ENCODE measurements at regions not wholly inside any gene's neighbourhood (a gene's known extent, or its start where the extent isn't known, plus 50 kb on each side); places are given as distances from the start of the nearest gene placed in this dataset.

GRCh38 chr7:41826641-41827040, 123.8 kb upstream of the INHBA start:
- DNase-seq: no peak

- DNase-seq: no peak
These were observed 123.1 kb upstream of the INHBA start for GRCh38 chr7:41825927-41826480.

- DNase-seq: no peak
These were observed 121.4 kb upstream of the INHBA start for GRCh38 chr7:41824284-41824683.

- no peak for DNase-seq
These were observed 119.4 kb upstream of the INHBA start for GRCh38 chr7:41822259-41822817.

- no peak for DNase-seq
These were observed 118.8 kb upstream of the INHBA start for GRCh38 chr7:41821521-41822213.

- no peak for DNase-seq
These were observed 117.3 kb upstream of the INHBA start for GRCh38 chr7:41820111-41820671.

- DNase-seq: no peak
These were observed 116.8 kb upstream of the INHBA start for GRCh38 chr7:41819645-41820044.

- DNase-seq: no peak
These were observed 116.0 kb upstream of the INHBA start for GRCh38 chr7:41818765-41819398.

- no peak for DNase-seq
These were observed 114.5 kb upstream of the INHBA start for GRCh38 chr7:41817386-41817785.

- DNase-seq: no peak
These were observed 113.2 kb upstream of the INHBA start for GRCh38 chr7:41816111-41816510.

- DNase-seq: no peak
These were observed 112.0 kb upstream of the INHBA start for GRCh38 chr7:41814888-41815287.

- DNase-seq: no peak
These were observed 110.4 kb upstream of the INHBA start for GRCh38 chr7:41813286-41813685.

GRCh38 chr7:41811941-41812340, 109.1 kb upstream of the INHBA start:
- DNase-seq: no peak

- no peak for DNase-seq
These were observed 107.2 kb upstream of the INHBA start for GRCh38 chr7:41809940-41810576.

- DNase-seq: no peak
These were observed 106.6 kb upstream of the INHBA start for GRCh38 chr7:41809529-41809939.

GRCh38 chr7:41809116-41809515, 106.2 kb upstream of the INHBA start:
- no peak for DNase-seq

- DNase-seq: no peak
These were observed 105.7 kb upstream of the INHBA start for GRCh38 chr7:41808541-41808940.

GRCh38 chr7:41803569-41803968, 100.7 kb upstream of the INHBA start:
- DNase-seq: no peak

GRCh38 chr7:41796331-41796730, 93.4 kb upstream of the INHBA start:
- DNase-seq: no peak

- DNase-seq: no peak
These were observed 92.5 kb upstream of the INHBA start for GRCh38 chr7:41795276-41795833.

- DNase-seq: no peak
These were observed 90.7 kb upstream of the INHBA start for GRCh38 chr7:41793556-41793955.

- no peak for DNase-seq
These were observed 89.2 kb upstream of the INHBA start for GRCh38 chr7:41792120-41792519.

GRCh38 chr7:41788556-41788955, 85.7 kb upstream of the INHBA start:
- no peak for DNase-seq
